ENCODE measurements at regions not wholly inside any gene's neighbourhood (a gene's known extent, or its start where the extent isn't known, plus 50 kb on each side); places are given as distances from the start of the nearest gene placed in this dataset.

DNA sequence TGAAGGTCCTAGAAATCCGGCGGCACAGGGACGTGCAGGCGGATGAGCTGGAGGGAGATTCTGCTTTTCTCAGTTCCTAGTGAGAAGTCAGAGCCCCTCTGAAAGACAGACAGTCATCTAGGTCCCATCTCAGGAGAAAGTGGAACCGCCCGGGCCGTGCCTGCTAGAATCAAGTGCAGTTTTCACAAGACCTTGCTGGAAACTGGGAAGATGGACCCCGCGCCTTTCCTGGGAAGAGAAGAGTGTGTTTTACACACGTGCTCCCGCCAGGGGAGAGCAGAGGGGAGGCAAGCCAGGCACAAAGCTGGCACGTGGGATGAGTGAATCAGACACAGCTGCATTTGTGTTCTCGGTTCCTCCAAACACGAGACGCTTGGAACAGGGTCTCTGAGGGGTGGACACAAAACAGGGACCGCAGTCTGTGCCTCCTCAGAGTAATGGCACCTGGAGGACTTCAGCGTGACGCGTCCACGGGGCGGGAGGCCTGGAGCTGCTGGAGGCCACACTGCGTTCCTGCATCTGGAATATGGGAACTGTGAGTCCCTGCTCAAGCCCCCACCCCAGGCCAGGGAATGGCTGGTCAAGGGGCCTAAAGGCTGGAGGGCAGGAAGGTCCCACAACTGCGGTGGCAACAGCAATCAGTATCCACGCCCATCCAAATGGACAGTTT, 218.3 kb downstream of the BRD1 start:
- H3K9me3 Mint-ChIP-seq: peaks cover 77% of the 10 kb centered on the region
- DNase-seq: no peak
- TF ChIP-seq, protein P1, sequence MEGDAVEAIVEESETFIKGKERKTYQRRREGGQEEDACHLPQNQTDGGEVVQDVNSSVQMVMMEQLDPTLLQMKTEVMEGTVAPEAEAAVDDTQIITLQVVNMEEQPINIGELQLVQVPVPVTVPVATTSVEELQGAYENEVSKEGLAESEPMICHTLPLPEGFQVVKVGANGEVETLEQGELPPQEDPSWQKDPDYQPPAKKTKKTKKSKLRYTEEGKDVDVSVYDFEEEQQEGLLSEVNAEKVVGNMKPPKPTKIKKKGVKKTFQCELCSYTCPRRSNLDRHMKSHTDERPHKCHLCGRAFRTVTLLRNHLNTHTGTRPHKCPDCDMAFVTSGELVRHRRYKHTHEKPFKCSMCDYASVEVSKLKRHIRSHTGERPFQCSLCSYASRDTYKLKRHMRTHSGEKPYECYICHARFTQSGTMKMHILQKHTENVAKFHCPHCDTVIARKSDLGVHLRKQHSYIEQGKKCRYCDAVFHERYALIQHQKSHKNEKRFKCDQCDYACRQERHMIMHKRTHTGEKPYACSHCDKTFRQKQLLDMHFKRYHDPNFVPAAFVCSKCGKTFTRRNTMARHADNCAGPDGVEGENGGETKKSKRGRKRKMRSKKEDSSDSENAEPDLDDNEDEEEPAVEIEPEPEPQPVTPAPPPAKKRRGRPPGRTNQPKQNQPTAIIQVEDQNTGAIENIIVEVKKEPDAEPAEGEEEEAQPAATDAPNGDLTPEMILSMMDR (IDR thresholded peaks at IDR 0.05): no peak
- no peak overlapping the region for H3K4me3 Mint-ChIP-seq
- H3K4me1 Mint-ChIP-seq (ENCODE audit: low read depth): no peaks in the 10 kb centered on the region
- no peaks in the 10 kb centered on the region for H3K27me3 Mint-ChIP-seq (ENCODE audit: insufficient read depth)
- peaks cover 6% of the 10 kb centered on the region; the same call in 1 of the 2 replicates for H3K36me3 Mint-ChIP-seq (ENCODE audit: low read depth)
- no peak overlapping the region for H3K27ac Mint-ChIP-seq

- H3K4me1 Mint-ChIP-seq (ENCODE audit: low read depth): no peaks in the 10 kb centered on the region
- peaks cover 7% of the 10 kb centered on the region; the same call in 1 of the 2 replicates for H3K36me3 Mint-ChIP-seq (ENCODE audit: low read depth)
- no peak overlapping the region for H3K27ac Mint-ChIP-seq
Measured at GRCh38 chr22:49608660-49609059, 219.0 kb downstream of the BRD1 start.

GRCh38 chr22:49608228-49608627, 219.4 kb downstream of the BRD1 start:
- no peak for DNase-seq
- Mint-ChIP-seq H3K4me3 (no peak overlapping the region), H3K27me3 (ENCODE audit: insufficient read depth) (no peaks in the 10 kb centered on the region), H3K27ac (no peak overlapping the region), H3K36me3 (ENCODE audit: low read depth) (peaks cover 7% of the 10 kb centered on the region; the same call in 1 of the 2 replicates), H3K9me3 (peaks cover 77% of the 10 kb centered on the region), H3K4me1 (ENCODE audit: low read depth) (no peaks in the 10 kb centered on the region)
- TF ChIP-seq, protein P1 (IDR thresholded peaks at IDR 0.05): no peak

More at GRCh38 chr22:49608660-49609059, 219.0 kb downstream of the BRD1 start:
- TF ChIP-seq, protein P1 (IDR thresholded peaks at IDR 0.05): no peak
- Mint-ChIP-seq H3K27me3 (ENCODE audit: insufficient read depth) (no peaks in the 10 kb centered on the region), H3K4me3 (no peak overlapping the region), H3K9me3 (peaks cover 77% of the 10 kb centered on the region)
- DNase-seq: no peak

- Mint-ChIP-seq H3K9me3 (peaks cover 76% of the 10 kb centered on the region), H3K4me3 (no peak overlapping the region), H3K27ac (no peak overlapping the region), H3K36me3 (ENCODE audit: low read depth) (peaks cover 7% of the 10 kb centered on the region; the same call in 1 of the 2 replicates), H3K27me3 (ENCODE audit: insufficient read depth) (no peaks in the 10 kb centered on the region), H3K4me1 (ENCODE audit: low read depth) (no peaks in the 10 kb centered on the region)
- no peak for DNase-seq
- TF ChIP-seq, protein P1 (IDR thresholded peaks at IDR 0.05): no peak
Measured at GRCh38 chr22:49607821-49608220, 219.9 kb downstream of the BRD1 start.

- no peak for DNase-seq
- H3K36me3 Mint-ChIP-seq (ENCODE audit: low read depth): peaks cover 7% of the 10 kb centered on the region; the same call in 1 of the 2 replicates
- H3K4me1 Mint-ChIP-seq (ENCODE audit: low read depth): no peaks in the 10 kb centered on the region
- H3K27ac Mint-ChIP-seq: no peak overlapping the region
- H3K9me3 Mint-ChIP-seq: peaks cover 75% of the 10 kb centered on the region
- no peaks in the 10 kb centered on the region for H3K27me3 Mint-ChIP-seq (ENCODE audit: insufficient read depth)
- H3K4me3 Mint-ChIP-seq: no peak overlapping the region
- TF ChIP-seq, protein P1 (IDR thresholded peaks at IDR 0.05): no peak
Measured at GRCh38 chr22:49606562-49607290, 220.9 kb downstream of the BRD1 start.
